ENCODE measurements at regions not wholly inside any gene's neighbourhood (a gene's known extent, or its start where the extent isn't known, plus 50 kb on each side); places are given as distances from the start of the nearest gene placed in this dataset.

- DNase-seq: no peak
Measured at GRCh38 chr5:31048282-31049270, 144.9 kb upstream of the CDH6 start.

- no peak for DNase-seq
Measured at GRCh38 chr5:31047621-31048020, 145.9 kb upstream of the CDH6 start.

- DNase-seq: no peak
Measured at GRCh38 chr5:31047007-31047406, 146.5 kb upstream of the CDH6 start.

GRCh38 chr5:31036411-31036810 is 157.1 kb upstream of the CDH6 start:
- peak; percentile 29 for DNase-seq

- DNase-seq: no peak
Measured at GRCh38 chr5:31033295-31033694, 160.2 kb upstream of the CDH6 start.

- DNase-seq: no peak
Measured at GRCh38 chr5:31029925-31030324, 163.6 kb upstream of the CDH6 start.

- DNase-seq: no peak
Measured at GRCh38 chr5:31027721-31028120, 165.8 kb upstream of the CDH6 start.

GRCh38 chr5:31023105-31023504 is 170.4 kb upstream of the CDH6 start:
- no peak for DNase-seq

GRCh38 chr5:31021181-31021624 is 172.3 kb upstream of the CDH6 start:
- DNase-seq: no peak

- DNase-seq: no peak
Measured at GRCh38 chr5:31008231-31008630, 185.3 kb upstream of the CDH6 start.

- DNase-seq: no peak
Measured at GRCh38 chr5:31007672-31008071, 185.8 kb upstream of the CDH6 start.

GRCh38 chr5:31000287-31000686 is 193.2 kb upstream of the CDH6 start:
- no peak for DNase-seq

- DNase-seq: no peak
Measured at GRCh38 chr5:30997681-30998080, 195.8 kb upstream of the CDH6 start.

GRCh38 chr5:30994902-30995301 is 198.6 kb upstream of the CDH6 start:
- no peak for DNase-seq

- DNase-seq: no peak
Measured at GRCh38 chr5:30994176-30994575, 199.3 kb upstream of the CDH6 start.

GRCh38 chr5:30991462-30991861 is 202.0 kb upstream of the CDH6 start:
- DNase-seq: no peak

- DNase-seq: no peak
Measured at GRCh38 chr5:30981576-30981975, 211.9 kb upstream of the CDH6 start.

- no peak for DNase-seq
Measured at GRCh38 chr5:30968971-30969370, 224.5 kb upstream of the CDH6 start.

GRCh38 chr5:30960036-30960435 is 233.4 kb upstream of the CDH6 start:
- DNase-seq: no peak

GRCh38 chr5:30959238-30959637 is 234.2 kb upstream of the CDH6 start:
- peak; percentile 1 for DNase-seq

- DNase-seq: no peak
Measured at GRCh38 chr5:30957591-30957990, 235.9 kb upstream of the CDH6 start.

- DNase-seq: no peak
Measured at GRCh38 chr5:30956251-30956650, 237.2 kb upstream of the CDH6 start.

- no peak for DNase-seq
Measured at GRCh38 chr5:30937070-30937469, 256.4 kb upstream of the CDH6 start.

- DNase-seq: no peak
Measured at GRCh38 chr5:30933599-30933998, 259.9 kb upstream of the CDH6 start.
